ENCODE measurements at regions not wholly inside any gene's neighbourhood (a gene's known extent, or its start where the extent isn't known, plus 50 kb on each side); places are given as distances from the start of the nearest gene placed in this dataset.
"Not testable (repeated sequence)": the region's sequence is repeated elsewhere in the genome, so short reads cannot be mapped to it uniquely, and the experiment has no call there.

DNA sequence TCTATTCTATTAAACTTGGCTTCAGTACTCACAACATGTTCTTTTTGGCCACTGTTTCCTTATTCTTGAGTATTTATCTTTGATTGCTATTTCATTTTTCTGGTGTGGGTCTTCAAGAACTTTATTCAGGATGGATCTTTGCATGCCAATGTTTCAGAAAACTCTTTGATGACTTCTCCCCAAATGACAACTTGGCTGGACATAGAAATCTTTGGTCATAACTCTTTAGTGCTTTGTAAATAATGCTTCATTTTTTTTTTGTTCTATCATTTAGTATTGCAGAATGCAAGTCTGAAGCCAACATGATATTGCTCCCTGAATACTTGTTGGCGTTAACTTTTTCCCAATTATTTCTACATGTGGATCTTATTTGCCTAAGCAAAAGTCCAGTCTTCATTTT lies 103.6 kb upstream of the HS3ST2 start:
- H3K36me3 ChIP-seq (ENCODE audit: control insufficient read depth, insufficient read depth, low read length), result no peaks in the 10 kb centered on the region
- H3K4me1 ChIP-seq (ENCODE audit: control insufficient read depth, insufficient read depth, low read length), result no peaks in the 10 kb centered on the region
- no peaks in the 10 kb centered on the region for H3K9me3 ChIP-seq (ENCODE audit: control insufficient read depth, insufficient read depth, low read length)
- no peak overlapping the region for H3K4me3 ChIP-seq (ENCODE audit: low read depth, low read length)
- H3K9ac ChIP-seq (ENCODE audit: low read depth, low read length), result no peak overlapping the region
- no peaks in the 10 kb centered on the region for H3K27me3 ChIP-seq (ENCODE audit: control insufficient read depth, insufficient read depth, low read length)

GRCh38 chr16:22711847-22712246 lies 102.1 kb upstream of the HS3ST2 start:
- no peaks in the 10 kb centered on the region for H3K36me3 ChIP-seq (ENCODE audit: control insufficient read depth, insufficient read depth, low read length)
- H3K4me1 ChIP-seq (ENCODE audit: control insufficient read depth, insufficient read depth, low read length), result no peaks in the 10 kb centered on the region
- no peaks in the 10 kb centered on the region for H3K9me3 ChIP-seq (ENCODE audit: control insufficient read depth, insufficient read depth, low read length)
- no peak overlapping the region for H3K9ac ChIP-seq (ENCODE audit: low read depth, low read length)
- H3K27me3 ChIP-seq (ENCODE audit: control insufficient read depth, insufficient read depth, low read length), result no peaks in the 10 kb centered on the region
- H3K4me3 ChIP-seq (ENCODE audit: low read depth, low read length), result no peak overlapping the region

DNA sequence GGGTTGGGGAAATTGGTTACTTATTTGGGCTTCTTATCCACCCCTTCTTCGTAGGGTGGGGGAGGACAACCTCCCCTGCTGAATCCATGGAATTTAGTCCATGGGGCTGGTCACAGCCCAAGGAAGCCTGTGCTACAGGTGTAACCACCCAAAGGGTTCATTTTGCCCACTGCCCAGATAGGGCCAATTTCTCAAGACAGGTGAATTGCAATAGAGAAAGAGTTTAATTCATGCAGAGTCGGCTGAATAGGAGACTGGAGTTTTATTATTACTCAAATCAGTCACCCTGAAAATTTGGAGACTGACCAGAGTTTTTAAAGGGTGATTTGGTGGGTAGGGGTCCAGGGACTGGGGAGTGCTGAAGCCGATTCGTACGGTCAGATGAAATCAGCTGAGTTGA lies 101.5 kb upstream of the HS3ST2 start:
- Histone ChIP-seq H3K36me3 (ENCODE audit: control insufficient read depth, insufficient read depth, low read length) (no peaks in the 10 kb centered on the region), H3K27me3 (ENCODE audit: control insufficient read depth, insufficient read depth, low read length) (no peaks in the 10 kb centered on the region), H3K4me3 (ENCODE audit: low read depth, low read length) (no peak overlapping the region), H3K4me1 (ENCODE audit: control insufficient read depth, insufficient read depth, low read length) (no peaks in the 10 kb centered on the region), H3K9ac (ENCODE audit: low read depth, low read length) (no peak overlapping the region), H3K9me3 (ENCODE audit: control insufficient read depth, insufficient read depth, low read length) (no peaks in the 10 kb centered on the region)

GRCh38 chr16:22718598-22718997 lies 95.4 kb upstream of the HS3ST2 start:
- H3K9ac ChIP-seq (ENCODE audit: low read depth, low read length); H3K9me3 ChIP-seq (ENCODE audit: control insufficient read depth, insufficient read depth, low read length); H3K27me3 ChIP-seq (ENCODE audit: control insufficient read depth, insufficient read depth, low read length); H3K36me3 ChIP-seq (ENCODE audit: control insufficient read depth, insufficient read depth, low read length); H3K4me3 ChIP-seq (ENCODE audit: low read depth, low read length); H3K4me1 ChIP-seq (ENCODE audit: control insufficient read depth, insufficient read depth, low read length): not testable (repeated sequence)

- Histone ChIP-seq H3K36me3 (ENCODE audit: control insufficient read depth, insufficient read depth, low read length) (no peaks in the 10 kb centered on the region), H3K9me3 (ENCODE audit: control insufficient read depth, insufficient read depth, low read length) (no peaks in the 10 kb centered on the region), H3K27me3 (ENCODE audit: control insufficient read depth, insufficient read depth, low read length) (no peaks in the 10 kb centered on the region), H3K9ac (ENCODE audit: low read depth, low read length) (no peak overlapping the region), H3K4me3 (ENCODE audit: low read depth, low read length) (no peak overlapping the region), H3K4me1 (ENCODE audit: control insufficient read depth, insufficient read depth, low read length) (no peaks in the 10 kb centered on the region)
These were observed 94.0 kb upstream of the HS3ST2 start for GRCh38 chr16:22719945-22720344.

DNA sequence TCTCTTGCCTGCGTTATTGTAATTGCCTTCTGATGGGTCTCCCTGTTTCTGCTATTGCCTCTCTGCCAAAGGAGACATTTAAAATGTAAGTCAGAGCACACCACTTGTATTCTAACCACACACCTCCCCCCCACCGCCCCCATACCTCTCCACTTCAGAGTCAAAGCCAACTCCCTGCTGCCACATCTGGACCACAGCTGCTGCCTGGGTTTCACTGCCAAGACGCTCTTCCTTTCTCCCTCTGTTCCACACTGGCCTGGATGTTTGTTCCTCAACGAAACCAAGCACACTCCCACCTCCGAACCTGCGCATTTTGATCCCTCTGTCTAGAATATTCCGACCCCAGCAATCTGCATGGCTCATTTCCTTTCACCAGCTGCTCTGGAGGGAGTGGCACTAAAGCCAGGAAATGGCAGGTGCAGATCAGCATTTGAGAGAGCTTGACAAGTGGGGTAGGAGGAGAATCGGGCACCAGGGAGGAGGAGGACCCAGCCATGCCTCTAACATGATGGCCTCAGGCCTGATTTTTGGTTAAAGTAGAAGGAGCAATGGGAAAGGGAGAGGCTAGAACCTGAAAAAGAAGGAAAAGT lies 92.4 kb upstream of the HS3ST2 start:
- no peak overlapping the region for H3K9ac ChIP-seq (ENCODE audit: low read depth, low read length)
- H3K36me3 ChIP-seq (ENCODE audit: control insufficient read depth, insufficient read depth, low read length), result no peaks in the 10 kb centered on the region
- H3K4me1 ChIP-seq (ENCODE audit: control insufficient read depth, insufficient read depth, low read length), result no peaks in the 10 kb centered on the region
- no peaks in the 10 kb centered on the region for H3K9me3 ChIP-seq (ENCODE audit: control insufficient read depth, insufficient read depth, low read length)
- H3K27me3 ChIP-seq (ENCODE audit: control insufficient read depth, insufficient read depth, low read length), result no peaks in the 10 kb centered on the region
- no peak overlapping the region for H3K4me3 ChIP-seq (ENCODE audit: low read depth, low read length)

DNA sequence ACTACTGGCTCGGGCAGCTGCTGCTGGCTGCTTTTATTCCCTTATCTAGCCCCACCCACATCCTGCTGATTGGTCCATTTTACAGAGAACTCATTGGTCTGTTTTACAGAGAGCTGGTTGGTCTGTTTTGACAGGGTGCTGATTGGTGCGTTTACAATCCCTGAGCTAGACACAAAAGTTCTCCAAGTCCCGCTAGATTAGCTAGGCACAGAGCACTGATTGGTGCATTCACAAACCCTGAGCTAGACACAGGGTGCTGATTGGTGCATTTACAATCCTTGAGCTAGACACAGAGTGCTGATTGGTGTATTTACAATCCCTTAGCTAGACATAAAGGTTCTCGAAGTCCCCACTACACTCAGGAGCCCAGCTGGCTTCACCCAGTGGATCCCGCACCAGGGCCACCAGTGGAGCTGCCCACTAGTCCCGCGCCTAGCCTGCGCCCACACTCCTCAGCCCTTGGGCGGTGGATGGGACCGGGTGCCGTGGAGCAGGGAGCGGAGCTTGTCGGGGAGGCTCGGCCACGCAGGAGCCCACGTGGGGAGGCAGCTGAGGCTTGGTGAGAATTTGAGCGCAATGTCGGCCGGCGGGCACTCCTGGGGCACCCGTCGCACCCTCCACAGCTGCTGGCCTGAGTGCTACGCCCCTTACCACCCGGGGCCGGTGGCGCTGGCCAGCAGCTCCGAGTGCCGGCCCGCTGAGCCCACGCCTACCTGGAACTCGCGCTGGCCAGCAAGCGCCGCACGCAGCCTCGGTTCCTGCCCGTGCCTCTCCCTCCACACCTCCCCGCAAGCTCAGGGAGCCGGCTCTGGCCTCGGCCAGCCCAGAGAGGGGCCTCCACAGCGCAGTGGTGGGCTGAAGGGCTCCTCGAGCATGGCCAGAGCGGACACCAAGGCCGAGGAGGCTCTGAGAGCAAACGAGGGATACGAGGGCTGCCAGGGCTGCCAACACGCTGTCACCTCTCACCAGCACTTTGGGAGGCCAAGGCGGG lies 91.1 kb upstream of the HS3ST2 start:
- H3K27me3 ChIP-seq (ENCODE audit: control insufficient read depth, insufficient read depth, low read length); H3K36me3 ChIP-seq (ENCODE audit: control insufficient read depth, insufficient read depth, low read length); H3K9ac ChIP-seq (ENCODE audit: low read depth, low read length); H3K4me3 ChIP-seq (ENCODE audit: low read depth, low read length); H3K9me3 ChIP-seq (ENCODE audit: control insufficient read depth, insufficient read depth, low read length); H3K4me1 ChIP-seq (ENCODE audit: control insufficient read depth, insufficient read depth, low read length): not testable (repeated sequence)

DNA sequence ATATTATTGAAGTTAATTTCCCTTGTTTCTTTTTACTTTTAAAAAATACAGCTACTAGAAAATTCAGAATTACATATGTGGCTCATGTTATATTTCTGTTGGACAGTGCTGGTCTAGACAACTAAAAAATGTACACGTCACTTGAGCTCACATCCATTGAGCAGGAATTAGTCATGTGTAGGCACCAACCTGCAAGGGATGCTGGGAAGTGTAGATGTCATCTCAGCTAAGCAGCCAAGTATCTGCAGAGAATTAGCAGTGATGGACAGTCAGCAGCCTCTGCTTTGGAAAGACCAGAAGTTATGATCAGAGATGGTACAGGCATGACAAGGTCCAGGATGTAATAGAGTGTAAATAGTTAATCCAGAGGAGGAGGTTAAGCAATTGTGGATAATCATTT lies 87.1 kb upstream of the HS3ST2 start:
- Histone ChIP-seq H3K9ac (ENCODE audit: low read depth, low read length) (no peak overlapping the region), H3K36me3 (ENCODE audit: control insufficient read depth, insufficient read depth, low read length) (no peaks in the 10 kb centered on the region), H3K4me3 (ENCODE audit: low read depth, low read length) (no peak overlapping the region), H3K27me3 (ENCODE audit: control insufficient read depth, insufficient read depth, low read length) (no peaks in the 10 kb centered on the region), H3K9me3 (ENCODE audit: control insufficient read depth, insufficient read depth, low read length) (no peaks in the 10 kb centered on the region), H3K4me1 (ENCODE audit: control insufficient read depth, insufficient read depth, low read length) (no peaks in the 10 kb centered on the region)

GRCh38 chr16:22727285-22728166 lies 86.4 kb upstream of the HS3ST2 start:
- Histone ChIP-seq H3K27me3 (ENCODE audit: control insufficient read depth, insufficient read depth, low read length) (no peaks in the 10 kb centered on the region), H3K9ac (ENCODE audit: low read depth, low read length) (no peak overlapping the region), H3K36me3 (ENCODE audit: control insufficient read depth, insufficient read depth, low read length) (no peaks in the 10 kb centered on the region), H3K9me3 (ENCODE audit: control insufficient read depth, insufficient read depth, low read length) (no peaks in the 10 kb centered on the region), H3K4me1 (ENCODE audit: control insufficient read depth, insufficient read depth, low read length) (no peaks in the 10 kb centered on the region), H3K4me3 (ENCODE audit: low read depth, low read length) (no peak overlapping the region)

- Histone ChIP-seq H3K27me3 (ENCODE audit: control insufficient read depth, insufficient read depth, low read length) (no peaks in the 10 kb centered on the region), H3K36me3 (ENCODE audit: control insufficient read depth, insufficient read depth, low read length) (no peaks in the 10 kb centered on the region), H3K9me3 (ENCODE audit: control insufficient read depth, insufficient read depth, low read length) (no peaks in the 10 kb centered on the region), H3K4me1 (ENCODE audit: control insufficient read depth, insufficient read depth, low read length) (no peaks in the 10 kb centered on the region), H3K4me3 (ENCODE audit: low read depth, low read length) (no peak overlapping the region), H3K9ac (ENCODE audit: low read depth, low read length) (no peak overlapping the region)
These were observed 85.7 kb upstream of the HS3ST2 start for GRCh38 chr16:22728167-22728836.

DNA sequence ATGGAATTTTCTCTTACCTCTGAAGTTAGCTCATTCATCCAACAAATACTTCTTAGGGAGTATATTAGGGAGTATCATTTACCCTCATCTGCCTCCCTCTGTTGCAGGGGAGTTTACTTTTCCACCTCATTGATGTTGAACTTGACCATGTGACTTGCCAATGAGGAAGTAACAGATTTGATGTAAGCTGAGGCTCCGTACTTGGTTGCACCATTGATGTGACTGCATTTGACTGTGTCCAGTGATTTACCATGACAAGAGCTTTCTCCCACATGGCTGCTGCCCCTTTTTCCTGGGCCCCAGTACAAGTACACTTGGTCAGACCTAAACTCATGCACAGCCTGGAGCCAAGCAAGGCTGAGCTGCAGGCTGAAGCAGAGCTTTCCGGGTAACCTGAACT lies 81.6 kb upstream of the HS3ST2 start:
- Histone ChIP-seq H3K4me3 (ENCODE audit: low read depth, low read length) (no peak overlapping the region), H3K36me3 (ENCODE audit: control insufficient read depth, insufficient read depth, low read length) (no peaks in the 10 kb centered on the region), H3K27me3 (ENCODE audit: control insufficient read depth, insufficient read depth, low read length) (no peaks in the 10 kb centered on the region), H3K4me1 (ENCODE audit: control insufficient read depth, insufficient read depth, low read length) (no peaks in the 10 kb centered on the region), H3K9ac (ENCODE audit: low read depth, low read length) (no peak overlapping the region), H3K9me3 (ENCODE audit: control insufficient read depth, insufficient read depth, low read length) (no peaks in the 10 kb centered on the region)
